ENCODE measurements at regions not wholly inside any gene's neighbourhood (a gene's known extent, or its start where the extent isn't known, plus 50 kb on each side); places are given as distances from the start of the nearest gene placed in this dataset.
"Not testable (repeated sequence)": the region's sequence is repeated elsewhere in the genome, so short reads cannot be mapped to it uniquely, and the experiment has no call there.

DNA sequence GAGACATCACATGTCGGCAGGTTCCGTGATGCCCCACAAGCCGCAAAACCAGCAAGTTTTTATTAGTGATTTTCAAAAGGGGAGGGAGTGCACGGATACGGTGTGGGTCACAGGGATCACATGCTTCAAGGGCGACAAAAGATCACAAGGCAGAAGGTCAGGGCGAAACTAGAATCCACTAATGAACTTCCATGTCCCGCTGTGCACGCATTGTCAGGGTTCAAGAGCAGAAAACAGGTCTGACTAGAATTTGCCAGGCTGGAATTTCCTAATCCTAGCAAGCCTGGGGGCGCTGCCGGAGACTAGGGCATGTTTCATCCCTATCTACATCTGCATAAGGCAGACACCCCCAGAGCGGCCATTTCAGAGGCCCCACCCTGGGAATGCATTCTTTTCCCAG lies 225.2 kb downstream of the NPHP4 start:
- DNase-seq (ENCODE audit: low read depth in 2 of 2) = not testable (repeated sequence)

DNA sequence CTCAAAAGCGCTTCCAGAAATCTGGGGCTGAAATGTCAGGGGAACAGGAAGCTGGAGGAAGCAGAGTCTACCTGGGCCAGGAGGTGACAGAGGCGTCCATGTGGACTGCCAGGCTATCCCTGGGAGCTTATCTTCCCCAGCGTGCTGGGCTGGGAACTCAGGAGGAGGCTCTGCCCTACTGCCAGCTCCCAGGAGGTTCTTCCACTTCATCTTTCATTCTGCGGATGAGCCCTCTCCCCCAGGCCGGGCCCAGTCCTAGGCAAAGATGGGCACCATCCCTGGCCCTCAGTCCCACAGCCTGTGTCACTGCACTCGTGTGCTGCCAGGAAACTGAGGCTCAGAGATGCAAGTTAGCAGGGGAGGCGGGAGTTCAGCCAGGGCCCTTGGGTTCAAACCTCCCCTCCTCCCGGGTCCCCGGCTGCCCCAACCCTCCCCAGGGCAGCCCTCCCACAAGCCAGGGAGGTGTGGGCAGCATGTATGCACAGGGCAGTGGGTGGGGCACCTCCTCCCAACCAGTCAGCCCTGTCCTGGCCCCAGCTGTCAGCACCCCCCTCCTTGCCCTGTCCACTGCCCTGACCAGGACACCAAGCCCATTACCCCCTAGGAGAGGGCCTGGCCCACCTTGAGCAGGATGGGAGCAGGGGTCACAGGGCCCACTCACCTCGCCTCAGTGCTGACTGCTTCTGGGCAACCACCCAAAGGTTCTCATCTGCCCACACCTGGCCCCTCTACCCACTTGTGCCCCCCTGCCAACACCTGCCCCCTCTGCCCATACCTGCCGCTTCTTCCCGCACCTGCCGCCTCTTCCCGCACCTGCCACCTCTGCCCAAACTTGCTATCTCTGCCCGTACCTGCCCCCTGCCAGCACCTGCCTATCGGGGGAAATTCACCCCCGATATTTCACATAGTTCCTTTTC lies 226.0 kb downstream of the NPHP4 start:
- no peak for DNase-seq (ENCODE audit: low read depth in 2 of 2)

- DNase-seq (ENCODE audit: low read depth in 2 of 2) = no peak
Measured at GRCh38 chr1:5765483-5765882, 226.7 kb downstream of the NPHP4 start.

DNA sequence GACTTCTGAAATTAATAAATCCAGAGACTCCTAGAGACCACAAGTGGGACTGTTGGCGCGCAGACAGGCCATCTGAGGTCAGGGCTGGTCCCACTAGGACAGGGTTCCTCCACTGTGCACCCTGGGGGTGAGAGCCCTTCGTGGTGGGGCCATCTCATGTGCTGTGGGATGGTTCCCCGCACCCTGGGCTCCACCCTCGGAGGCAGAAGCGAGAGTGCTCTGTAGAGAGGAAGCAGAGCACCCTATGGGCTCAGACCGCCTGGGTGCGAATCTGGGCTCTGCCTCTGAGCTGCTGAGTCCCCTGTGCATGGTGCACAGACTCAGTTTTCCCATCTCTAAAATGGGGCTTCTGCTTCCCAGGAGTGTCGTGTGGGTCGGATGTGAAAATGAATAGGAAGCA lies 227.3 kb downstream of the NPHP4 start:
- DNase-seq (ENCODE audit: low read depth in 2 of 2) = no peak

- DNase-seq (ENCODE audit: low read depth in 2 of 2) = no peak
Measured at GRCh38 chr1:5764464-5764863, 227.8 kb downstream of the NPHP4 start.

GRCh38 chr1:5763696-5764370 lies 228.4 kb downstream of the NPHP4 start:
- DNase-seq (ENCODE audit: low read depth in 2 of 2) = no peak

- no peak for DNase-seq (ENCODE audit: low read depth in 2 of 2)
Measured at GRCh38 chr1:5758859-5759578, 233.2 kb downstream of the NPHP4 start.

DNA sequence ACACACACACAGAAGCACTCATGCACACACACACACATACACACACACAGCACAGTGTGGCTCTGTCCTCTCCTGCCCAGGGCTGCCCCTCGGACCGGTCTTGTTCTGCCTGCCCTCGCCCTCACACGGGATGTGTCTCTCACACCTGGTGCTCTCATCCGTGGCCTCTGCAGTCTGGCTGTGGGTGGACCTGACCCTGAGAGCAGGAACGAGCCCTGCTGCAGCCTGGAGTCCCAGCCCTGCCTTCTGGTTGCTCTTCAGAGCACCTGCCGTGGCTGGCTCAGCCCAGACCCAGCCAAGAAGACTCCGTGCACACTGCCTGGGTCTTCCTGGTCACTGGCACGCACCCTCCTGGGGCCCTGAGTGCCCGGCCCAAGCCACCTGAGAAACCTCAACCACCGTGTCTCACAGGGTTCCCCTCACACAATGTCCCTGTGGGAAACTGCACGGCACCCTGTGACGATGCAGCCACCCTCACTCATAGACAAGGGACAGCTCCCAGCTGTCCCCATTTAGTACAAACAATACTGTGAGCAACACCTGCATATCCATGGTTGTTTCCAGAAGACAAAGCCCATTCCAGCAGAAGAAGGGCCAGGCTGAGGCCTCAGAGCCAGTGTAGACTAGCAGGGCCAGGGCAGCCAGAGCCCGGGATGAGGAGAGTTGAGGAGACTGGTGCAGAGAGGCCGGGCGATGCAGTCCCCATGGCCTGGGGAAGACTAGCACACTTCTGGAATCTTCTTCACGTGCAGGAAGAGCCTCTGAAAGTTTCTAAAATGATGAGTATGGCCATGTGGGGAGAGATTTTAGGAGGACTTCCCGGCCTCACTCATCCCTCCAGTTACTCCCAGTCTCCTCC lies 234.0 kb downstream of the NPHP4 start:
- DNase-seq (ENCODE audit: low read depth in 2 of 2) = no peak

GRCh38 chr1:5757187-5757805 lies 234.9 kb downstream of the NPHP4 start:
- DNase-seq (ENCODE audit: low read depth in 2 of 2) = no peak

DNA sequence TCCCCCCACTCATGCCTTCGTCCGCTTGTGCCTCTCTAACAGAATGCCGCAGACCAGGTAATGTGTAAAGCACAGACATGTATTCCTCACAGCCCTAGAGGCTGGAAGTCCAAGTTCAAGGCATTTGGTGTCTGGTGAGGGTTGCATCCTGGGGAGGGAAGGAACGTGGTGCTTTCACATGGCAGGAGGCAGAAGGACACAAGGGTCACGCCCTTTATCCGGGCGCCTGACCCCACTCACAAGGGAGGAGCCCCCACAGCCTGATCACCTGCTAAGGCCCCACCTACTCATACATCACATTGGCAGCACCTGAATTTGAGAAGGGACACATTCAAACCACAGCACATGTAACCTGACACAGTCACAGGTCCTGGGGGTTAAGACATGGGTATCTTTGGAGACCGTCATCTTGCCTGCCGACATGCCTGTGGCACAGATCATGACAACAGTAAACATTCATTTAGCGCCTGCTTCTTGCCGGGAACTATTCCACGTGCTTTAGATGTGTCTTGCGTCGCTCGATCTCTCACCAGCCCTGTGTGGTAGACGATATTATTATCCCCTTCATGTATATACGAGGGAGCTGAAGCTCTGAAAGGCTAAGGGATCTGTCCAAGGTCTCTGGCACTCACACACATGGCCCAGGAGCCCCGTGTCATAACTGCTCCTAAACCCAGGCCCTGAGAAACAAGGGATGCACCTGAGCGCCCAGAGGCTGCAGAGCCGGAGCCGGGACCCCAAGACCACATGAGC lies 235.6 kb downstream of the NPHP4 start:
- no peak for DNase-seq (ENCODE audit: low read depth in 2 of 2)

DNA sequence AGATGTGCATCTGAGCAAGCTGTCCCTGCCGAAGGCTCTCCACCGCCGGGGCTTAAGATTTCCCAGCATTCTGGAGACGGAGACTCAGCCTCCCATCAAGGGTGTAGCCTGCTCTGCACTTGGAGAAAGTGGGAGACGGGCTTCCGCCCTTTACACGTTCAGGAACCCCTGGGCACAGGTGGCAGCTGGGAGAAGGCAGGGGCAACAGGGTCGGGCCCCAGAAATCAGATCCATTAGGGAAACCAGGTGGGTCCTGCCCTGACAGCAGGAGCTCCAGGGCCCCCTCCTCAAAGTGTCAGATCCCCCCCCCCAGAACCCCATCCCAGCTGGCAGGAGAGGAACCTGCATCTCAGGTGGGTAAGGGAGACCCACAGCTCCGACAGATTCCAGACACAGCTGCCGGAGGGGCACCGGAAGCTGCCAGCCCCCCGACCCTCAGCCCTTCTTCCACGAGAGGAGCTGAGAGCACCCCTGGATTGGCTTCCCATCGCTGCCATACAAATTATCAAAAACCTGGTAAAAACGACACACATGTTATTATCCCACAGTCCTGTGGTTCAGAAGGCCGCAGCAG lies 236.6 kb downstream of the NPHP4 start:
- no peak for DNase-seq (ENCODE audit: low read depth in 2 of 2)

DNA sequence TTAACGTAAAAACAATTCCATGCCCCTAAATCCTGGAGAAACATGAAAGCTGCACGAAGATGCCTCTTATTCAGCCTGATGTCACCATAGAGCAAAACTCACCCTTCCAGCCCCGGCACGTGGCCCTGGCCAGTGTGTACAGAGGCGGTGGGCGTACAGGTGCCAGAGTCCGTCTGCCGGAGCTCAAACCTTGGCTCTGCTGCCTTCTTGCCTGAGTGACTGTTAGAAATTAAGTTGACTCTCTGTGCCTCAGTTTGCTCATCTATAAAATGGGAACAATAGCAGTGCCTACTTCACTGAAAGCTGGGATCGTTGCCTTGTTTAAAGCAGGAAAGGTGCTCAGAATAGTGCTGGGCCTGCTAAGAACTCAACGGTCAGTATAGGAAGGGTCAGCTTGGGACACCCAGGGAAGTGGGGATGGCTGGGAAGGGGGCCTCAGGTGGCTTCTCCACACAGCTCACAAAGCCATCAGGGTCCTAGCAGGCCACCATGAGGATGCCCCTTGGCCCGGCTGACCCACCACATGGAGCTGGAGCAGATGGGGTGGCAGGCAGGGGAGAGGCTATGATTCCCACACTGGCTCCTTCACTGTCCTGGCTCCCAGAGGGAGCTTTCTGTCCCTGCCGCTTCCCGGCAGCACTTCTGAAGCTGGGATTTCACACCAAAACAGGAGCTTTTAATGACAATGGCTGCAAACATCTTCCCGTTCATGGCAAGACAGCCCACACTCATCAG lies 237.2 kb downstream of the NPHP4 start:
- DNase-seq (ENCODE audit: low read depth in 2 of 2) = no peak

DNA sequence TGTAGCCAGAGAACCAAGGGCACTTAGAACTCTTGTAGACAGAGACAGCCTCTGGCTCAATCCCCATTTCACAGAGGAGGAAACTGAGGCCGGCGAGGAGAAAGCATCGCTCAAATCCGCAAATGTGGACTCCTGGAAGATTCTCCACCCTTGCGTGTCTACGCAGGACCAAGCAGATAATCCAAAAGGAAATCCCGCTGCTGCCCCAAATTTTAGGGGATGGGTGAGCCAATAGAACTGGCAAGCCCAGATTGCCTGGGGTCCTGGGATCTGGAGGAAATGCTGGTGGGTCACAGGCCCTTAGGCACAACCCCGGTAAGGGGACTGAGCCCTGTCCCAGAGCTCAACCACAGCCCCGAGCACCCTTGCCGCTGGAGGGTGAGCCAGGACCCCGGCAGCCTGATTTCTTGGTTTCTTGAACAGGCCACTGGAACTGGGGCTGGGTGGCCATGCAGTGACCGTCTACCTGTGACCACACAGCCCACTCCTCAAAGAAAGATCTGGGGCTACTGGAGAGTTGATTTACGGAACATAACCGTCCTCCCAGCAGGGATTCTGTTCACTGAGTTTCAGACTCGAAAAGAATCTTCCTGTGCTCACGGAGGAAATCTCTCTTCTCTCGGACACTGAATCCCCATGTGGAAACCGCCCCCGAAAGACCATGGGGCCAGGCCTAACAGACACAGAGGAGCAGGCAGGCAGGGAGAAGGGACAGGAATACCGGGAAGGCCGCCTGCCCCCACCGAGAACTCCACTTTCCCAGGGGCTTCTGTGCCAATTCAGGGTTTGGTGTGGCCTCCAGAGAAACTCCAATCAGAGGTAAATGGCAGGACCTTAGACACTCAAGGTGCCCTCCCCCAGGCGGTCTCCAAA lies 238.4 kb downstream of the NPHP4 start:
- no peak for DNase-seq (ENCODE audit: low read depth in 2 of 2)

GRCh38 chr1:5752746-5753548 lies 239.3 kb downstream of the NPHP4 start:
- DNase-seq (ENCODE audit: low read depth in 2 of 2) = no peak

DNA sequence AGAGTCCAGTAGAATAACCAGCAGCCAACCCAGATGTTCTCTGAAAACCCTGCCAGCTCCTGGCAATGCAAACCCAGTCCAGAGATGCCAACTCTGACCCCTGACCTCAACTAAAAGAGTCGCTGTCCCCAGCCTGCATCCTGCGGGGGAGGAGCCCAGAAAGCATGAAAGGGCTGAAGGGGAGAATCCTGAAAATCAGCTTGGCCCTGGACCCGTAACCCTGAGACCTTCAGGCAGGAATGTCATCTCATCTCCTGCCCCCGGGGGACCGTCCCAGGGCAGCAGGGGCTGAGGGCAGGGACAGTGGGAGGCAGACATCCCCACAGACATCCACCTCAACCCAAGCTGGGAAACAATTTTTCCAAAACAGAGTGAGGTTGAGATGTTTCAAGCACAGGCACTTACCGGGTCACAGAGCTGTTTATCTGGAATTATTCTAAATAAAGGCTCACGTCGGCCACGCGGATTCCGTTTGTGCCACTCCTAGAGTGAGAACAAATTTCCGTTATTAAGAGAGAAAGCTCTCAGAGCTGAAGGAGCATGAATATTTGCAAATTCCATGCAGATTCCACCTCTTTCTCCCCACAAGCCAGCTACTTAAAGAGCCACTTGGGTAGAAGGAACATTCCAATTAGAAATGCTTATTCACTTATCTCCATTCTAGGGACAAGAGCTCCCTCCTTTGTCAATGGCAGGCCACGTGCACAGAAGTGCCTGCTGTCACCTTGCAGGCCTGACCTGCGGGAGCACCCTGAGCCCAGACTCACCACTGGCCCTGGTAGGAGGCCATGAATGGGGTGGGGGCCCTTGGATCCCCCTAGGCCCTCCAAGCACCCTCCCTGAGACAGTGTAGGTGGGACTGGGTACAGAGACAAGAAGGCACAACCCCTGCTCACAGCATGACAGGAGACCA lies 240.1 kb downstream of the NPHP4 start:
- no peak for DNase-seq (ENCODE audit: low read depth in 2 of 2)

- DNase-seq (ENCODE audit: low read depth in 2 of 2) = no peak
Measured at GRCh38 chr1:5751163-5751540, 241.1 kb downstream of the NPHP4 start.

All from stimulated activated CD4-positive, alpha-beta T cell treated with anti-CD3 and anti-CD28 coated beads, Interleukin-15, amount 100 ng/mL, for 48 hours (primary cell).